IMR-90 (cell line): ENCODE measurements at regions not wholly inside any gene's neighbourhood (a gene's known extent, or its start where the extent isn't known, plus 50 kb on each side); places are given as distances from the start of the nearest gene placed in this dataset.

Source experiments
- ATAC-seq: fragments of 200-7000 bp; cut with Tn5 transposase; 2 replicates; pipeline ENCODE4 v1.9.1; 2020; ENCODE audit warnings: low read depth, mild to moderate bottlenecking, moderate library complexity
- BruUV-seq: library from RNA; stranded (reverse); fragments of 400-500 nt; replicated peaks from 2 replicates; lab custom pipeline; 2021; lab: Mats Ljungman, UMichigan
- CTCF ChIA-PET: fragments of 300-600 bp; formaldehyde crosslinking; extraction: SDS; loops from one replicate; lab custom pipeline; 2021; ENCODE audit warnings: antibody characterized with exemption; lab: Yijun Ruan, JAX
- POLR2A ChIA-PET: fragments of 300-600 bp; sonication (Branson Sonifier 250); formaldehyde crosslinking; loops from one replicate; lab custom pipeline; 2022; ENCODE audit warnings: antibody characterized with exemption; ENCODE audit not compliant: unreplicated experiment; lab: Charles Lee
- DNase-seq: peaks from one replicate; pipeline ENCODE4 v3.0.0; 2013
- H2AFZ ChIP-seq: replicated peaks from 2 replicates; pipeline ENCODE3; 2013; ENCODE audit warnings: low read length, mild to moderate bottlenecking; ENCODE audit not compliant: poor library complexity
- H2AK5ac ChIP-seq: 2 replicates; pipeline ENCODE4 v1.6.1; 2013; ENCODE audit warnings: low read depth, low read length, inconsistent platforms
- H2AK9ac ChIP-seq: replicated peaks from 2 replicates; pipeline ENCODE3; 2013; ENCODE audit warnings: mild to moderate bottlenecking, low read depth, low read length, moderate library complexity; ENCODE audit not compliant: poor library complexity
- H2BK120ac ChIP-seq: 2 replicates; pipeline ENCODE4 v1.6.1; 2013; ENCODE audit warnings: low read depth, low read length, inconsistent platforms
- H2BK15ac ChIP-seq: 3 replicates; pipeline ENCODE4 v1.6.1; 2013; ENCODE audit warnings: low read depth, low read length, inconsistent platforms
- H2BK20ac ChIP-seq: 2 replicates; pipeline ENCODE4 v1.6.1; 2013; ENCODE audit warnings: low read depth, mild to moderate bottlenecking, inconsistent platforms, low read length, moderate library complexity
- H2BK5ac ChIP-seq: 2 replicates; pipeline ENCODE4 v1.6.1; 2013; ENCODE audit warnings: mild to moderate bottlenecking, low read depth, low read length, inconsistent platforms; ENCODE audit not compliant: poor library complexity, severe bottlenecking
- H3K14ac ChIP-seq: replicated peaks from 2 replicates; pipeline ENCODE4 v1.6.1; 2013; ENCODE audit warnings: low read depth, low read length, inconsistent platforms
- H3K18ac ChIP-seq: 2 replicates; pipeline ENCODE4 v1.6.1; 2013; ENCODE audit warnings: low read depth, low read length, control low read depth
- H3K23ac ChIP-seq: 2 replicates; pipeline ENCODE4 v1.6.1; 2013; ENCODE audit warnings: low read depth, low read length, inconsistent platforms
- H3K27ac ChIP-seq: 2 replicates; pipeline ENCODE4 v1.5.1; 2013; ENCODE audit warnings: mild to moderate bottlenecking, control low read depth, low read length; ENCODE audit not compliant: insufficient read depth
- H3K27me3 ChIP-seq: 2 replicates; pipeline ENCODE4 v1.6.1; 2013; ENCODE audit warnings: low read length; ENCODE audit not compliant: control insufficient read depth, insufficient read depth
- H3K36me3 ChIP-seq: 2 replicates; pipeline ENCODE4 v1.6.1; 2013; ENCODE audit warnings: low read length, mixed read lengths; ENCODE audit not compliant: control insufficient read depth, insufficient read depth
- H3K4ac ChIP-seq: 2 replicates; pipeline ENCODE4 v1.6.1; 2013; ENCODE audit warnings: low read depth, low read length, inconsistent platforms
- H3K4me1 ChIP-seq: 2 replicates; pipeline ENCODE4 v1.6.1; 2013; ENCODE audit warnings: low read length, mixed read lengths; ENCODE audit not compliant: control insufficient read depth, insufficient read depth
- H3K4me2 ChIP-seq: 2 replicates; pipeline ENCODE4 v1.6.1; 2013; ENCODE audit warnings: low read depth, mild to moderate bottlenecking, control low read depth, low read length, moderate library complexity
- H3K4me3 ChIP-seq: 2 replicates; pipeline ENCODE4 v1.5.1; 2013; ENCODE audit warnings: low read depth, mild to moderate bottlenecking, control low read depth, low read length, moderate library complexity; ENCODE audit not compliant: insufficient read depth
- H3K56ac ChIP-seq: 2 replicates; pipeline ENCODE4 v1.6.1; 2013; ENCODE audit warnings: low read length, inconsistent platforms; ENCODE audit not compliant: insufficient read depth; ENCODE audit errors: extremely low read depth
- H3K79me1 ChIP-seq, 2 experiments: 2 replicates each; pipeline ENCODE4 v1.6.1; 2013; ENCODE audit warnings: low read length in 2 of 2, inconsistent platforms in 1 of 2, low read depth in 1 of 2
- H3K9ac ChIP-seq: 2 replicates; pipeline ENCODE4 v1.6.1; 2013; ENCODE audit warnings: low read depth, low read length, control low read depth
- H3K9me1 ChIP-seq: 2 replicates; pipeline ENCODE4 v1.6.1; 2013; ENCODE audit warnings: low read length, inconsistent platforms; ENCODE audit not compliant: insufficient read depth
- H3K9me3 ChIP-seq: 2 replicates; pipeline ENCODE4 v1.6.1; 2013; ENCODE audit warnings: low read length; ENCODE audit not compliant: control insufficient read depth, insufficient read depth
- H4K20me1 ChIP-seq: 2 replicates; pipeline ENCODE4 v1.6.1; 2013; ENCODE audit warnings: low read length, inconsistent platforms; ENCODE audit not compliant: insufficient read depth
- H4K5ac ChIP-seq: 2 replicates; pipeline ENCODE4 v1.6.1; 2013; ENCODE audit warnings: mild to moderate bottlenecking, low read depth, low read length, control low read depth
- H4K8ac ChIP-seq, 2 experiments: 2 replicates each; pipeline ENCODE4 v1.6.1; 2013; ENCODE audit warnings: low read depth in 2 of 2, low read length in 2 of 2, control low read depth in 1 of 2, inconsistent platforms in 1 of 2
- H4K91ac ChIP-seq: 2 replicates; pipeline ENCODE4 v1.6.1; 2013; ENCODE audit warnings: low read depth, low read length, inconsistent platforms; ENCODE audit not compliant: insufficient read depth
- CEBPB ChIP-seq: IDR thresholded peaks from 2 replicates; pipeline ENCODE4 v1.6.1; 2012; ENCODE audit warnings: low read depth, low read length, improper control_type of control experiment
- CHD1 ChIP-seq: IDR thresholded peaks from 2 replicates; pipeline ENCODE4 v1.6.1; 2012; ENCODE audit warnings: low read depth, low read length, improper control_type of control experiment
- CTCF ChIP-seq: conservative IDR thresholded peaks from 2 replicates; pipeline ENCODE4 v1.5.1; 2012; ENCODE audit warnings: mild to moderate bottlenecking, low read depth, low read length, improper control_type of control experiment
- ELK1 ChIP-seq: fragments of 150-350 bp; IDR thresholded peaks from 2 replicates; pipeline ENCODE4 v1.6.1; 2016; ENCODE audit warnings: low read depth, mild to moderate bottlenecking, low read length, moderate library complexity, borderline replicate concordance
- MAFK ChIP-seq: IDR thresholded peaks from 2 replicates; pipeline ENCODE4 v1.6.1; 2012; ENCODE audit warnings: low read depth, low read length, improper control_type of control experiment
- MAZ ChIP-seq: IDR thresholded peaks from 2 replicates; pipeline ENCODE4 v1.6.1; 2012; ENCODE audit warnings: low read depth, mild to moderate bottlenecking, low read length, improper control_type of control experiment, moderate library complexity, borderline replicate concordance
- NFE2L2 ChIP-seq: fragments of 150-350 bp; IDR thresholded peaks from 2 replicates; pipeline ENCODE4 v1.6.1; 2016; ENCODE audit warnings: low read depth, mild to moderate bottlenecking, low read length
- SMC3 ChIP-seq: fragments of 150-350 bp; IDR thresholded peaks from 2 replicates; pipeline ENCODE4 v1.6.1; 2016; ENCODE audit warnings: low read depth, mild to moderate bottlenecking, antibody characterized with exemption, low read length, moderate library complexity
- WGBS, 2 experiments: methylation state at CpG; one replicate each; pipeline versions ENCODE4 v1.1.5 to v1.1.7; 2013; ENCODE audit warnings: missing lambda C conversion rate in 2 of 2; ENCODE audit not compliant: insufficient read length in 1 of 2; ENCODE audit errors: extremely low coverage in 2 of 2; 5-methylcytosine and 5-hydroxymethylcytosine counted together
- dilution Hi-C: fragments of 300-500 bp; cut with HindIII; formaldehyde crosslinking; loops from one replicate; pipeline ENCODE4 v1.14.3; 2018; ENCODE audit warnings: low sequenced_read_pairs; ENCODE audit not compliant: unreplicated experiment
- in situ Hi-C: fragments of 300-500 bp; cut with MboI; formaldehyde crosslinking; loops from 3 replicates; pipeline ENCODE4 v1.14.3; 2019; ENCODE audit warnings: low sequenced_read_pairs, inconsistent platforms, mixed read lengths
- intact Hi-C: fragments of 100-400 bp; cut with micrococcal nuclease; formaldehyde crosslinking; loops from 2 replicates; pipeline ENCODE4 v1.10.0; 2022

GRCh38 chr2:123512547-123512946 lies 512.5 kb upstream of the CNTNAP5 start:
- Histone ChIP-seq H2AFZ (no peak overlapping the region), H4K8ac (no peak overlapping the region), H3K27me3 (no peaks in the 10 kb centered on the region), H3K27ac (no peak overlapping the region), H4K91ac (no peak overlapping the region), H2BK15ac (no peak overlapping the region), H3K79me1 (no peaks in the 10 kb centered on the region), H2AK5ac (no peak overlapping the region), H3K14ac (no peak overlapping the region), H2BK120ac (no peak overlapping the region), H3K9ac (no peak overlapping the region), H3K4me3 (no peak overlapping the region), H3K23ac (no peak overlapping the region), H2BK5ac (no peak overlapping the region), H3K18ac (no peak overlapping the region), H3K4me1 (no peaks in the 10 kb centered on the region), H3K4ac (no peak overlapping the region), H3K56ac (no peak overlapping the region), H3K36me3 (no peaks in the 10 kb centered on the region), H4K5ac (no peak overlapping the region), H2BK20ac (no peak overlapping the region), H3K9me3 (peaks cover 3% of the 10 kb centered on the region; the same call in 1 of the 2 replicates), H3K4me2 (no peak overlapping the region), H3K9me1 (no peaks in the 10 kb centered on the region), H2AK9ac (no peak overlapping the region), H4K20me1 (no peaks in the 10 kb centered on the region)
- ATAC-seq (no peak), DNase-seq (no peak)
- in situ Hi-C loops = no loop called here
- ChIA-PET CTCF (no interaction called here), POLR2A (no interaction called here)
- 100% methylated on average over 1 of the region's 7 CpGs; no CpG with 5 or more reads in 1 of the 2 experiments for WGBS, 2 experiments
- intact Hi-C loops = no loop called here
- dilution Hi-C loops = no loop called here
- no peak for TF ChIP-seq ELK1
- TF ChIP-seq SMC3 = no peak
- no peak for TF ChIP-seq MAZ
- no peak for TF ChIP-seq CHD1
- no peak for TF ChIP-seq CEBPB
- TF ChIP-seq CTCF = no peak
- no peak for TF ChIP-seq NFE2L2
- no peak for TF ChIP-seq MAFK
- no TSS peak for BruUV-seq
